NOMO-1 (cell line): ENCODE measurements at regions not wholly inside any gene's neighbourhood (a gene's known extent, or its start where the extent isn't known, plus 50 kb on each side); places are given as distances from the start of the nearest gene placed in this dataset.

ENCODE experiments used
- DNase-seq, 2 experiments: peaks; one replicate each; lab custom pipeline; 2025; ENCODE audit not compliant: unreplicated experiment in 2 of 2; lab: John Stamatoyannopoulos, UW

DNA sequence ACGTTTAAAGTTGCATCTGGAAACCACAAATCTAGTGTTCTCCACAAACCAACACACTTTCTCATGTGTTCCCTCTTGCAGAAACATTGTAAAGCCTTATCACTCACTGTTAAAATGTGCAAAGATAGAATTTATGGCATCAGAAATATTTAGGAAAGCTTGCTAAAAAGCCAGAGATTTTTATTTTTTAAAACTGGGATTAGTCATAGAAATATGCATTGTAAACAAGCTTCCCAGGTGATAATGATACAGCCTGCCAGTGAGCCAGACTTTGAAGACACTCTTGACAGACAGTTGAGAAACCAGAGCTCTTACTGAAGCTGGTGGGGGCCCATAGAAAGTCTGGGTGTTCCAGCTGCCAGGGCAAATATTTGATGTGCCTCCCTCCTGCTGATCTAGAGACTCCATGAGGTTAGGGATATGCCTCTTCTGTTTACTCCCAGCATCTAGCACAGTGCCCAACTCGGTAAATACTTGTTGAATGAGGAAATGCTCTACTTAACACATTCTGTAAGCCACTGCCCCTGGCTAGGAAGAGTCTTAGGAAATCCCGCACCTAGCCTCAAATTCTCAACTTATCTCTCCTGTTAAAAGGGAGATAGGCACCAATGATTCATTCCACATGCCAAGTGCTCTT is 179.0 kb upstream of the RASGEF1B start:
- no peak for DNase-seq

DNA sequence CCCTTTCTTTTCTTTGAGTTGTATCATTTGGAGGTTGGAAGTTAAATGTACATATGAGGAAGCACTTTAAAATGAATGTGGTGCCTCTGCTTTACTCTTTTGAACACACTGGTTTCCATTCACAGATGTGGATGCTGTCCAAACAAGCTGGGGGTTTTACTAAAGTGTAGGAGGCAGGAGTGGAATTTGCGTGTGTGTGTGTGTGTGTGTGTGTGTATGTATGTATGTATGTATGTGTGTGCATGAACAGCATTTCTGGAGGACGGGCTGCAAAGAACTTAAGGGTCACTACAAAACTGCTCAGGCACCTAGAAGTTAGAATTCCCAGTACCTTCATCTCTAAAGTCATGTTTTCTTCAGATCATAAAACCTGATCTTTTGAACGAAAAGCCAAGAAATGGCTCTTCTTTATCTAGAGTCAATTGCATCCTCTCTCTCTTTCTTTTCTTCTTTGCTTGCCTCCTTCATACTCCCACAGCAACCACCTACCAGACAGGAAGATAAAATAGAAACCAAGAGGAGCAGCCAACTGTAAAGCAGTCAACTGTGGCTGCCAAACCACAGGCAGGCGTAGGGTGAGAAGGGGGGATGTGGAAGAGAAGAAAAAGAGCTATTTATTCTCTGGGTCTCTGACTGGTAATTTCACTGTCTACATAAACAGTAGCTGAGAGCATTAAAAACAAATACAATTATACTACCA is 177.0 kb upstream of the RASGEF1B start:
- DNase-seq, result no peak

DNA sequence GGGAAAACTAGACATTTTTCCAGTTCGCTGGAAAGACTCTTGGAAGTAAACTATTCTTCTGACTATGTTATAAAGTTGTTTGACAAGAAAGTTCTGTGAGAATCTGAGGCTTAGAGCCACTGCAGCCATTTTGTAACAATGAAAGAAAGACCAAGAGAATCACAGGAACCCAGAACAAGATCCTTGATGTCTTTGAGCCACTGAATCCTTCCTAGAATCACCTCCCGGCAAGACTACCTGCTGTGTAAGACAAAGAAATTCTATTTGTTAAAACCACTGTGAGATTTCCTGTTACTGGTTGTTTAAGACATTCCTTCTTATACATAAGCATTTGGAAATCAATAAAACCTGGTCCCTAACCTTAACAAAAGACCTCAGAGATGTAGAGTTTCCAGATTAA is 175.7 kb upstream of the RASGEF1B start:
- DNase-seq, result no peak

GRCh38 chr4:81642543-81642942 is 170.8 kb upstream of the RASGEF1B start:
- no peak for DNase-seq

GRCh38 chr4:81639248-81639647 is 167.5 kb upstream of the RASGEF1B start:
- DNase-seq, result no peak

DNA sequence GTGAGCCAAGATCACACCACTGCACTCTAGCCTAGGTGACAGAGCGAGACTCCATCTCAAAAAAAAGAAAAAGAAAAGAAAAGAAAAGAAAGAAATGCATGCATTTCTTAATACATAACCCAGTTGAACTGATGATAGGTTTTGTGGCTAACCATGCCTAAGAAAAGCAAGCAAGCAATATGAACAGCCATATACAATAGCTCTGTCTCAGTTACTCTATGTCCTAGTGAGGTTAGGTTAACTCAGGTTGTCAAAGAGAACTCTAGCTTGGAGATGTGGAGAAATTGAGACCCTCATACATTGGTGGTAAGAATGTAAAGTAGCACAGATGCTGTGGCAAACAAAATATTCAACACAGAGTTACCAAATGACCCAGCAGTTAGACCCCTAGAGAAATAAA is 167.0 kb upstream of the RASGEF1B start:
- no peak for DNase-seq

- DNase-seq, result peak; percentile 71 to 84
Observed at GRCh38 chr4:81635739-81636138, 164.0 kb upstream of the RASGEF1B start.

- DNase-seq, result no peak
Observed at GRCh38 chr4:81634766-81635549, 163.3 kb upstream of the RASGEF1B start.

GRCh38 chr4:81634165-81634564 is 162.5 kb upstream of the RASGEF1B start:
- DNase-seq, result no peak

DNA sequence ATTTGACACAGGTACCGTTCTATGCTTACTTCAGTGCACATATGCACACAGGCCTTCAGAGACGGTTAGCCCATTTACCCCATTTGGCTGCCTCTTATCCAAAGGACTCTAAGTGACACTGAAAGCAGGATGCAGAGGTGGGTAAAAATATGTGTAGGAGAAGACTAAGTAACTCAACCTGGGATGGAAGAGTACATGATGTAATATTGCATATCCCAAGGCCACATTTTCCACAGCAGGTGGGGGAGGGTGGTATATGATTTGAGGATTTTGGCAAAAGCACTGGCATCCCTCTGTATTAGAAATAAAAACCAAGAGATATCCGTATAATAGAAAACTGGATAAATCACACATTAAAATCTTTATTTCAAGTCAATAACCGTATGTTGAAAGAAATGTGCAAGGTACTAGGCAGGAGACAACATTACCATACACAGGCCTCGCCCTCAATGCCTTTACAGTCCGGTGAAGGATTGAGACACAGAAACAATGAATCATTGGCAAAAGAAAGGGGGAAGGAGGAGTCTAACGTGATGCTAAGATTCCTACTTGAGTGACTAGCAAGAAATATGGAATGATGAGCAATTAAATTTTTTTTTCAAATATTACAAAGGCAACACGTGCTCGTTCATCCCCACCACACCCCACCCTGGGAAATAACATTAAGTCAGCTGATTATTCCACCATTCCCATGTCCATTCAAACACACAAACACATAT is 161.0 kb upstream of the RASGEF1B start:
- DNase-seq, result no peak

DNA sequence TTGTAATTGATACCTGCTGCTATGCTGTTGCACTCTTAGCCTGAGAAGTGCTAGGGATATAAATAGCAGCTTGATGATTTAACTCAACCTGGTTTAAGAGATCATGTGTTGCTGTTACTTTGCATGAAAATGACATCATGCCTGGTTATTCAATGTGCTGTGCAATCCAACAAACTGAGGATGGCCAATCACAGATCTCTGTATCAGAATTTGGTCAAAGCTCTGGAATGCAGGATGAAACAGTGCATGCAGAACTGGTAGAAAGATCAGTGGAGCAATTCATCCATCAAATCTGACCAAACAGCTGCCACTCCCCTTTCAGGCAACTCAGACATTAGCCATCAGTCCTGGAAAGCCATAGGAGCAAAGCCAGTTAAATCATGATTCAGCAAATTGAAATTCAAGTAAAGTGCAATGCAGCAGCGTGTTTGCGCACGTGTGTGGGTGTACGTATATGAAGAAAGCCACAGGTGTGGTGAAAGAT is 160.3 kb upstream of the RASGEF1B start:
- peak in 1 of 2 experiments; percentile 13 for DNase-seq

- DNase-seq, result peak; percentile 7 to 69
Observed at GRCh38 chr4:81629366-81629765, 157.7 kb upstream of the RASGEF1B start.

- no peak for DNase-seq
Observed at GRCh38 chr4:81628489-81628888, 156.8 kb upstream of the RASGEF1B start.

- DNase-seq, result no peak
Observed at GRCh38 chr4:81627590-81627989, 155.9 kb upstream of the RASGEF1B start.

DNA sequence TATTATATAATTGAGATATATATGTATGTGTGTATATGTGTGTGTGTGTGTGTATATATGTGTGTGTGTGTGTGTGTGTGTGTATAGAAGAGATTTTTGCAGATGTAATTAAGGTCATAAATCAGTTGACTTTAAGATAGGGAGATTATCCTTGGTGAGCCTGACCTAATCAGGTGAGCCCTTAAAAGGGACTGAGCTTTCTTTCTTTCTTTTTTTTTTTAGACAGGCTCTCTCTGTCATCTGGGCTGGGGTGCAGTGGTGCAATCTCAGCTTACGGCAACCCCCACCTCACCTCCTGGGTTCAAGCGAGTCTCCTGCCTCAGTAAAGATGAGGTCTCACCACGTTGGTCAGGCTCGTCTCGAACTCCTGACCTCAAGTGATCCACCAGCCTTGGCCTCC is 155.1 kb upstream of the RASGEF1B start:
- DNase-seq, result no peak

DNA sequence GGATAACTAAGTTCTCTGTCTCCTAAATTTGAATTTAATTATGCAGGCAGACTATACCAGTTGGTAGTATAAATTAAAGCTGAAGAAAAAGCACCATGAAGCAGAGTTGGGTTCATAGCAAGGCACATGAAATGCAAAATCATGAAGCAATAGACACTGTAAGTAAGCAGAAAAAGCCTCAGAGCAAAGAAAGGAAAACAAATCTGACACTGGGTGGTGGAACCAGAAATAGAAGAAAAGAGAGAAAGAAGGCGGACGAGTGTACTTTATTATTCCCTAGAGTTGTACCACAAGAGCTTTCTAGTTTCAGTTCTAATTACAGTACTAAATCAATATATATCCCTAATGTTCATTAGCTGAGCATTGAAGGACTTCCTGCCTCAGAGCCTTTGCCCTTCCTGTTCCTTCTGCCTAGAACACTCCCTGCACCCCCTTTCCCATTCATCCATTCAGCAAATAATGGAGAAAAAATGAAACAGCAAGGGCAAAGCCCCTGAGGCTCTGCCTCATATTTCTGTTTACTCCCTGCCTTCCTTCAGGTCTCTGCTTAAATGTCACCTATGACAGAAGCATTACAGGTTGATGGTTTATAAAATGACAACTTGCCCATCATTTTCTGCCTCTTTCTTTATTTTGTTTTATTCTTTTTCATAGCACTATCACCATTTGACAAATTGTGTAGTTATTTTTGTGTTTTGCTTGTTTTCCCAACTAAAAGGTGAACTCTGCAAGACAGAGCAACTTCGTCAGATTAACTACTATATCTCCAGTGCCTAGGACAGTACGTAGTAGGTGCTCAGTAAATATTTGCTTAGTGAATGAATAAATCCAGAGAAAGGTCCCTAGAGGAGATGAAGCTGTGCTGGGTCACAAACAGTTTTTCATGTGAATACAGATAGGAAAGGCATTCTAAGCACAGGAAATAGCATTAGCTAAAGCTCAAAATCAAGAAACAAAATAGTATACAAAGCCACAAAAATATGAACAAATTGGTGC is 154.0 kb upstream of the RASGEF1B start:
- DNase-seq, result no peak

DNA sequence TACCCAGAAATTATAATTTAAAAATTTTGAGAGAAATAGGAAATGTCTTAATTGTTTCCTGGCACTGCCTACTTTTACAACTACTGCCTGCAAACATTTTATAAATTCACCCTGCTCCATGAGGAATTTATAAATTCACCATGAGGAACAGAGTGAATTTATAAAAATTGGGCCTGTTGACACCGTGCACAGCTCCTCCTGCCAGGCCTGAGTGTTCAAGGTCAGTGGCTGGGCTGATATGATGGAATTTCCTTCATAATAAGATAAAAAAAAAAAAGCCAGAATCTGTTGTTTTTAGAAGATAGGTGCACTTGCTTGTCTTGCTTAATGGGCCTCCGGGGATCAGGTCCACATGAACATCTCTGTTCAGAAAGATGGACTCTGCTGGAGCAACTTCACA is 151.7 kb upstream of the RASGEF1B start:
- no peak for DNase-seq

GRCh38 chr4:81622474-81623184 is 150.9 kb upstream of the RASGEF1B start:
- DNase-seq, result no peak

GRCh38 chr4:81622028-81622427 is 150.3 kb upstream of the RASGEF1B start:
- no peak for DNase-seq
